Breast epithelium (tissue), 3 donors: ENCODE measurements at regions not wholly inside any gene's neighbourhood (a gene's known extent, or its start where the extent isn't known, plus 50 kb on each side); places are given as distances from the start of the nearest gene placed in this dataset.

Experiments
- POLR2AphosphoS5 ChIP-seq, 3 donors: sonication (generic); formaldehyde crosslinking; IDR thresholded peaks; one replicate each; pipeline ENCODE4 v1.6.1; 2017; ENCODE audit warnings: antibody characterized with exemption in 3 of 3
- TF ChIP-seq, protein P1 (sequence below), 3 donors: fragments of 450-650 bp; IDR thresholded peaks; one replicate each; pipeline ENCODE4 v1.5.1; 2016 to 2017; ENCODE audit warnings: antibody characterized with exemption in 3 of 3, mild to moderate bottlenecking in 3 of 3, moderate library complexity in 3 of 3

DNA sequence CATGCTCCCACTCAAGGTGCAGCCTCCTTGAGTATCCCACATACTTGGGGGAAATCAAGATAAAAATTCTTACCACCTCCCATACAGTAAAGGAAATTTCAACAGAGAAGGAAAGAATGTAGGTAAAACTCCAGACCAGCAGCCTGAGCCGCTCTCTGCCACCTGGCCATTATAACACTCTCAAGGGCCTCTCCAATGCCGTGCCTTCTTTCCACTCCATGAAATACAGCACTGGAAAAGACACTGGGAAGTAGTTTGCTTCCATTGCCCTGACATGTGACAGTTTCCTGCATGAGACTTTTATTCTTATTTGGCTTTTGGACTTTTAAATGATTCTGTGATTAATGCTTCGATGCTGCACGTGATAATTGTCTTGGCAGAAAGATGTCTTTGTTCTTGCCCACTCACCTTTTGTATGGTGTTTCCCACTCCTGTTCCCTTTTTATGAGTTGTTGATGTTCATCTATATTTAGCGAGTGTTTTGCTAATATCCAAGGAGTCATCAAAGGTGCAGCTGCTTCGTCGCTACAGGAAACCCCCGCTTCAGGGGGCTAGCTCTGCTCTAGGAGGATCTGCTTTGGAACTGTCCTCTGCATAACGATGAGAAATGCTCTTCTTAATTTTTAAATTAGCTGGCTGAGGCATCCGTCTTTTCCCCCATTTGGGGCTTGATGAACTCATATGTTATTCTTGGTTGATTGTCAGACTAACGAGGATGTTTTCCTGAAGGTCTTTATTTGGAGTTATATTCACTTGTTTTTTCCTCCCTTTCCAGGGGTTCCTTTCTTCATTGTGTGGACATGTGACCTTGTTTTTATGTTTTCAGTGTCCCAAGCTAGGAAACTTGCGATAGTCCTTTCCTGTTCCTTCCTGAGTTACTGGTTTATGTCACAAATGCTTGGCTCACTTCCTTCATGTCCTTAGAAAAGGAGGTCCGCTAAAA is 179.4 kb downstream of the TXNL1 start:
- TF ChIP-seq POLR2AphosphoS5 (IDR thresholded peaks at IDR 0.05), result peak in 1 of 3 donors; percentile 8
- TF ChIP-seq, protein P1, sequence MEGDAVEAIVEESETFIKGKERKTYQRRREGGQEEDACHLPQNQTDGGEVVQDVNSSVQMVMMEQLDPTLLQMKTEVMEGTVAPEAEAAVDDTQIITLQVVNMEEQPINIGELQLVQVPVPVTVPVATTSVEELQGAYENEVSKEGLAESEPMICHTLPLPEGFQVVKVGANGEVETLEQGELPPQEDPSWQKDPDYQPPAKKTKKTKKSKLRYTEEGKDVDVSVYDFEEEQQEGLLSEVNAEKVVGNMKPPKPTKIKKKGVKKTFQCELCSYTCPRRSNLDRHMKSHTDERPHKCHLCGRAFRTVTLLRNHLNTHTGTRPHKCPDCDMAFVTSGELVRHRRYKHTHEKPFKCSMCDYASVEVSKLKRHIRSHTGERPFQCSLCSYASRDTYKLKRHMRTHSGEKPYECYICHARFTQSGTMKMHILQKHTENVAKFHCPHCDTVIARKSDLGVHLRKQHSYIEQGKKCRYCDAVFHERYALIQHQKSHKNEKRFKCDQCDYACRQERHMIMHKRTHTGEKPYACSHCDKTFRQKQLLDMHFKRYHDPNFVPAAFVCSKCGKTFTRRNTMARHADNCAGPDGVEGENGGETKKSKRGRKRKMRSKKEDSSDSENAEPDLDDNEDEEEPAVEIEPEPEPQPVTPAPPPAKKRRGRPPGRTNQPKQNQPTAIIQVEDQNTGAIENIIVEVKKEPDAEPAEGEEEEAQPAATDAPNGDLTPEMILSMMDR (IDR thresholded peaks at IDR 0.05), result no peak
